ENCODE measurements at regions not wholly inside any gene's neighbourhood (a gene's known extent, or its start where the extent isn't known, plus 50 kb on each side); places are given as distances from the start of the nearest gene placed in this dataset.

GRCh38 chr3:4107430-4107829 lies 195.7 kb upstream of the SETMAR start:
- Histone ChIP-seq H3K4me2 (ENCODE audit: low read length) (no peak overlapping the region), H3K9ac (ENCODE audit: low read length) (no peak overlapping the region), H2AFZ (ENCODE audit: low read depth, low read length) (no peak overlapping the region), H3K9me2 (ENCODE audit: insufficient read depth, low read length) (no peaks in the 10 kb centered on the region), H3K36me3 (ENCODE audit: insufficient read depth, low read length) (no peaks in the 10 kb centered on the region), H3K9me3 (ENCODE audit: low read length) (no peaks in the 10 kb centered on the region), H3K4me3 (ENCODE audit: low read length) (no peak overlapping the region), H3K79me2 (replicated peaks; ENCODE audit: insufficient read depth, low read length) (no peaks in the 10 kb centered on the region), H3K27me3 (ENCODE audit: insufficient read depth, low read depth, low read length) (no peaks in the 10 kb centered on the region), H3K27ac (ENCODE audit: low read length) (no peak overlapping the region), H4K20me1 (ENCODE audit: insufficient read depth) (no peaks in the 10 kb centered on the region), H3F3A (ENCODE audit: insufficient read depth, low read length, poor library complexity, severe bottlenecking) (no peaks in the 10 kb centered on the region)
- TF ChIP-seq SMC3 (conservative IDR thresholded peaks at IDR 0.05; ENCODE audit: poor library complexity) = no peak

GRCh38 chr3:4113811-4114522 lies 189.2 kb upstream of the SETMAR start:
- H3K27me3 ChIP-seq (ENCODE audit: insufficient read depth, low read depth, low read length) = no peaks in the 10 kb centered on the region
- TF ChIP-seq EP300 (conservative IDR thresholded peaks at IDR 0.05; ENCODE audit: poor library complexity, severe bottlenecking) (no peak), REST (IDR thresholded peaks at IDR 0.05; ENCODE audit: borderline replicate concordance) (no peak), MXI1 (conservative IDR thresholded peaks at IDR 0.05; ENCODE audit: poor library complexity, severe bottlenecking) (no peak), CTCF (IDR thresholded peaks at IDR 0.05; ENCODE audit: poor library complexity, severe bottlenecking) (no peak), POLR2AphosphoS5 (IDR thresholded peaks at IDR 0.05) (no peak), EZH2 (IDR thresholded peaks at IDR 0.05; ENCODE audit: borderline replicate concordance, insufficient read depth, low read length, poor library complexity, severe bottlenecking) (no peak)
- no peaks in the 10 kb centered on the region for H3K79me2 ChIP-seq (replicated peaks; ENCODE audit: insufficient read depth, low read length)
- no peaks in the 10 kb centered on the region for H3K9me3 ChIP-seq (ENCODE audit: low read length)
- H2AFZ ChIP-seq (ENCODE audit: low read depth, low read length) = no peak overlapping the region
- no peaks in the 10 kb centered on the region for H4K20me1 ChIP-seq (ENCODE audit: insufficient read depth)
- H3K4me3 ChIP-seq (ENCODE audit: low read length) = no peak overlapping the region
- H3K9ac ChIP-seq (ENCODE audit: low read length) = no peak overlapping the region
- H3K4me2 ChIP-seq (ENCODE audit: low read length) = no peak overlapping the region
- no peaks in the 10 kb centered on the region for H3K36me3 ChIP-seq (ENCODE audit: insufficient read depth, low read length)
- no peaks in the 10 kb centered on the region for H3F3A ChIP-seq (ENCODE audit: insufficient read depth, low read length, poor library complexity, severe bottlenecking)
- H3K27ac ChIP-seq (ENCODE audit: low read length) = no peak overlapping the region
- no peaks in the 10 kb centered on the region for H3K9me2 ChIP-seq (ENCODE audit: insufficient read depth, low read length)

- H3K9ac ChIP-seq (ENCODE audit: low read length) = no peak overlapping the region
- TF ChIP-seq RAD21 (conservative IDR thresholded peaks at IDR 0.05) (no peak), EZH2 (IDR thresholded peaks at IDR 0.05; ENCODE audit: borderline replicate concordance, insufficient read depth, low read length, poor library complexity, severe bottlenecking) (no peak), MXI1 (conservative IDR thresholded peaks at IDR 0.05; ENCODE audit: poor library complexity, severe bottlenecking) (no peak), SMC3 (conservative IDR thresholded peaks at IDR 0.05; ENCODE audit: poor library complexity) (no peak), POLR2AphosphoS5 (IDR thresholded peaks at IDR 0.05) (no peak), REST (IDR thresholded peaks at IDR 0.05; ENCODE audit: borderline replicate concordance) (no peak), TAF1 (IDR thresholded peaks at IDR 0.05; ENCODE audit: low read depth) (no peak), CTCF (IDR thresholded peaks at IDR 0.05; ENCODE audit: poor library complexity, severe bottlenecking) (no peak), EP300 (conservative IDR thresholded peaks at IDR 0.05; ENCODE audit: poor library complexity, severe bottlenecking) (no peak)
- H3F3A ChIP-seq (ENCODE audit: insufficient read depth, low read length, poor library complexity, severe bottlenecking) = no peaks in the 10 kb centered on the region
- no peaks in the 10 kb centered on the region for H3K79me2 ChIP-seq (replicated peaks; ENCODE audit: insufficient read depth, low read length)
- no peaks in the 10 kb centered on the region for H4K20me1 ChIP-seq (ENCODE audit: insufficient read depth)
- no peaks in the 10 kb centered on the region for H3K36me3 ChIP-seq (ENCODE audit: insufficient read depth, low read length)
- H3K27me3 ChIP-seq (ENCODE audit: insufficient read depth, low read depth, low read length) = no peaks in the 10 kb centered on the region
- no peak overlapping the region for H3K4me2 ChIP-seq (ENCODE audit: low read length)
- no peaks in the 10 kb centered on the region for H3K9me3 ChIP-seq (ENCODE audit: low read length)
- H3K9me2 ChIP-seq (ENCODE audit: insufficient read depth, low read length) = no peaks in the 10 kb centered on the region
- H3K4me3 ChIP-seq (ENCODE audit: low read length) = no peak overlapping the region
- H3K27ac ChIP-seq (ENCODE audit: low read length) = no peak overlapping the region
- no peak overlapping the region for H2AFZ ChIP-seq (ENCODE audit: low read depth, low read length)
Observed at GRCh38 chr3:4119119-4119518, 184.1 kb upstream of the SETMAR start.

Measured in neural cell (in vitro differentiated cells).